ENCODE measurements at regions not wholly inside any gene's neighbourhood (a gene's known extent, or its start where the extent isn't known, plus 50 kb on each side); places are given as distances from the start of the nearest gene placed in this dataset.

DNA sequence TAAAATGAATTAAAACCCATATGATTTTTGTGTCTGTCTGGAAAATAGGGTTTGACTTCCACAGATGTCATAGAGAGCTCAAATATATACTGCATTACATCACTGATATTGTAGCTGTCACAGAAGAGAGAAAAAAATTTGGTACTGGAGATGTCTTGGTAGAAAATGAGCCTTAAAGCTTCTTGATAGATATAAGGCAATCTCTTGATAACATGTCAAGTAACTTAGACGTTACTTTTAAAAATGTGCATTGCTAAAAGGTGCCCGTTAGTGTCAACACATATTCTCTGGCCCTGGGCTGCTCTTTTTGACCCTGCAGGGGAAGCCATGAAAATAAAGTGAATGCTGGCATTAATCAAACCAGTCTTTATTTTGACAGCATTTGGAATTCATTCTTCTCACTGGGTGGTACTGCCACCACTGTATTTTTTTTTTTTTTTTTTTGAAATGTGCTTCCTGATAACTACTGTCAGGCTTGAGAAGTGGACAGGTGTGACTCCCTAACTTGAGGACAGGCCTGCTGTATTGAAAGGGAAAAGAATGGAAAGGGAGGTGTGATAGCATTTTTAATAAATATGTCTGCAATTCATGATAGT is 53.0 kb upstream of the RAPGEF2 start:
- TF ChIP-seq, protein P1, sequence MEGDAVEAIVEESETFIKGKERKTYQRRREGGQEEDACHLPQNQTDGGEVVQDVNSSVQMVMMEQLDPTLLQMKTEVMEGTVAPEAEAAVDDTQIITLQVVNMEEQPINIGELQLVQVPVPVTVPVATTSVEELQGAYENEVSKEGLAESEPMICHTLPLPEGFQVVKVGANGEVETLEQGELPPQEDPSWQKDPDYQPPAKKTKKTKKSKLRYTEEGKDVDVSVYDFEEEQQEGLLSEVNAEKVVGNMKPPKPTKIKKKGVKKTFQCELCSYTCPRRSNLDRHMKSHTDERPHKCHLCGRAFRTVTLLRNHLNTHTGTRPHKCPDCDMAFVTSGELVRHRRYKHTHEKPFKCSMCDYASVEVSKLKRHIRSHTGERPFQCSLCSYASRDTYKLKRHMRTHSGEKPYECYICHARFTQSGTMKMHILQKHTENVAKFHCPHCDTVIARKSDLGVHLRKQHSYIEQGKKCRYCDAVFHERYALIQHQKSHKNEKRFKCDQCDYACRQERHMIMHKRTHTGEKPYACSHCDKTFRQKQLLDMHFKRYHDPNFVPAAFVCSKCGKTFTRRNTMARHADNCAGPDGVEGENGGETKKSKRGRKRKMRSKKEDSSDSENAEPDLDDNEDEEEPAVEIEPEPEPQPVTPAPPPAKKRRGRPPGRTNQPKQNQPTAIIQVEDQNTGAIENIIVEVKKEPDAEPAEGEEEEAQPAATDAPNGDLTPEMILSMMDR (IDR thresholded peaks at IDR 0.05) = no peak
- no peak for TF ChIP-seq POLR2A (IDR thresholded peaks at IDR 0.05)
